HG03558 (cell line): ENCODE measurements at regions not wholly inside any gene's neighbourhood (a gene's known extent, or its start where the extent isn't known, plus 50 kb on each side); places are given as distances from the start of the nearest gene placed in this dataset.
"Not testable (repeated sequence)": the region's sequence is repeated elsewhere in the genome, so short reads cannot be mapped to it uniquely, and the experiment has no call there.

Source experiments
- ATAC-seq: cut with Tn5 transposase; IDR thresholded peaks from one replicate; pipeline ENCODE4 v1.9.1; 2021; ENCODE audit warnings: moderate number of reproducible peaks; ENCODE audit not compliant: unreplicated experiment; ENCODE audit errors: extremely low read depth

DNA sequence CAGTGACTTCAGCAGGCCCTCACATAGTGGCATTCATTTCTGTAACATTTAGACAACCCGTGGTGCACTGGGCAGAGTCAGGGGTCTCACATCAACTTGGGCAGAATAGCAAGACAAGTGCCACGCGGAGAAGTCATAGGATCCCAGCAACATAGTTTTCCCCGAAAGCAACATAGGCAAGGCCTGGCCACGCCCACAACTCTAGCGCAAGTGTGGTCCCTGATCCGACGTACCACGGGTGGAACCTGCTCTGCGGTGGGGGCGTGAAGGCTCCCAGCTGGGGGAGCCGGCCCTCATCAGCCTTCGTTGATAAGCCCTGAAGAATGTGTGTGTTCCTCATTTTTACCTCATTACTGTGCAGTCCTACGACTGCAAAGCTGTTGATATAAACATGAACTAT lies 261.2 kb downstream of the EIPR1 start:
- no peak for ATAC-seq

DNA sequence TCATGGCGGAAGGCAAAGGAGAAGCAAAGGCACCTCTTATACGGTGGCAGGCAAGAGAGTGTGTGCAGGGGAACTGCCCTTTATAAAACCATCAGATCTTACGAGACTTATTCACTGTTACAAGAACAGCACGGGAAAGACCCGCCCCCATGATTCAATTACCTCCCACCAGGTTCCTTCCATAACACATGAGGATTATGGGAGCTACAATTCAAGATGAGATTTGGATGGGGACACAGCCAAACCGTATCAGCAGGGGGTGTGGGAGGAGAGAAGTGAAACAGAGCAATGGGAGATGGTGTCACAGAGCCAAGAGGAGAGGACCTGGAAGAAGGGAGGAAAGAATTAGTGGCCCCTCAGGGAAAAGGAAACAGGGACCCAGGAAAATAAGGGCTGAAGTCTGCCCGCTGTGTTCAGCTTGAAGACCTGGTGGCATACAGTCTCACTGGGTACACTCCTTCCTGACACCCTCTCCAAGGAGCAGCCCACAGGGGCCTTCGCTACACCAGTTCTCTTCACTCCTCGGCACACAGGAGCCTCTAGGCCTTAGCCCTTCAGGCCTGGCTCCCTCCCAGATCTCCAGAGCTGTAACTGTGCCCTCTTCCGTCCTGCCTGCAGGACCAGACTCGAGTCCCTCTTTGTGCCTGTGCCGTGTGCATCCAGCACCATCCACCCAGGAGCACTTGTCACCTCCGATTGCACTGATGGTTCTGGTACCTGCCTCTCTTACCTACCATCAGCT lies 262.1 kb downstream of the EIPR1 start:
- ATAC-seq, result no peak

DNA sequence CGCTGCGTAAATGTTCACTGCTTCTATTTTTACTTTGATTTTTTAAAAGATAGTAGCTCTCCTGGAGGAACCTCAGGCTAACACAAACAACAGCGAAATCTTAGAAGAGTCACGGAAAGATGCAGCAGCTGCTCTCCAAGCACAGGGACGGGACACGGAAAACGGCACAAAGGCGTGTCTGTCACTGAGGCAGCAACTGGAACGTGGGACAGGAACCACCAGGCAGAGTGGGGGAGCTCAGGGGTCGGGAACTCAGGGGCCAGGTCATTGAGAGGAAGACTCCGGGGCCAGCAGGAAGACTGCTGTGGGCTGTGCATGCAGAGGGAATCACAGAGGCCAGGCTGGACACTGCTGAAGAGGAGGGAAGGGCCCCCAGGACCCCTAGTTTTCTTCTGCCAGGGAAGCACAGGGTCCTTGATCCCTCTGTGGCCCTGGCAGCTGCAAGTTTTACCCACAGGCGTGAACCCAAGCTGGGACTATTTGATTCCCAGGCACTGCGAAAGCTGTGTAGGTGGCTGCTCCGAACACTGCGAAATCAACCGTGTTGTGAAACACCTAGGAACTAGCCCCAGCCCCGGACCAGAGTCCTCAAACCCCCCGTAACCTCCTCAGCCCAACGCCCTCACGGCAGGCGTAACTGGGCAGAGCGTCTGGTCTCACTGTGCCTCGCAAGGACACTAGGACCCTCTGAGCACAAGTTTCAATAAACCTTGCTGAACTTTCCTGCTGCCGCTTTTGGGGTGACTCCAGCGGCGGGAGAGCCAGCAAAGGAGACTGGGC lies 263.0 kb downstream of the EIPR1 start:
- ATAC-seq, result no peak

DNA sequence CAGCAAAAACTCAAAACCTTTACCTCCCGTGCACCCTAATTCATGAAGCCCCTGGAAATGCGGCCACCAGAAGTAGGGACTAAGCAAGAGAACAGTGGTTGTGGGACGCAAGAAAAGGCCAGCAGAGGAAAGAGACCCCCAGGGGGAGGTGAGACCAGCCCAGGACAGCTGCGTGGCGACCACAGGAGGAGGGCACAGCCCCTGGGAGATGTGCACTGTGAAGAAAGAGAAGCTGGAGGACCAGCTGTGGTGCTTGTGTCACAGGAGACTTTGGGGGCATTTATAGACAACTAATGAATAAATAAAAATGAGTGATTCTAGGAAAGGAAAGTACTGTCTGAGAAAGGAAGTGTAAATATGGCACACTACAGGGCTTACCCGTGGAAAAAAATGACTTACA lies 263.8 kb downstream of the EIPR1 start:
- no peak for ATAC-seq

DNA sequence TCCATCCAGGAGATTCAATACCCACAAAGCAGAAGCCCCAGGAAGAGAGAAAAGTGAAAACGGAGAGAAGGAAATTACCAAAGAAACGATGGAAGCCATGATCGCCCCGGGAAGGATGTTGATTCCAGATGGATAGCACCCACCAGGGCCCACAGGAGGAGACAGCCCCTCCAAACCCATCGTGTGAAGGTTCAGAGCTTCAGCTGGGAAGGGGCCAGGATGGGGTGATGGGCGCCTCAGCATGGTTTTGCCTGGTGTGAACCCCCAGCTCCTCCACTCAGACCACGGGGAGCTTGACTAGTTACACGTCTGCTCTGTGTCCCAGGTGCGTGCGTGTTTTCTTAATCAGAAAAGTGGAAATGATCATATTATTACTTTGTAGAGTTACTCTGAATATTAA lies 264.5 kb downstream of the EIPR1 start:
- ATAC-seq, result no peak

DNA sequence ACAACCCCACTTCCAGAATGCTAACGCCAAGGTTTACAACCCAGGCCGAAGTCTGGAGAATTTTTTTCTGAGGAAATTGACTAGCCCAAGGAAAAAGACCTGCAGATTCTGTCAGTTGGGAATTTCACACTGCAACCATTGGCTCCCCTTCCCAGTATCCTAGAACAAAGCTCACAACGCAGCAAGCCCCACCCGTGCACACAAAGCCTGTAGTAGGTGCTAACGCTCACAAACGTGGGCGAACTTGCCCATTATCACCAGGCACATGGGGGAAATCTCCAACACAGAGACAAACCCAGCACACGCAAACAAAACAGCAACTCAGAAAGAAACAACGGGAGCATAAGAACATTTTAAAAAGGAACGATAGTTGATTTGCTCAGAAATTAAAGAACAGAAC lies 265.1 kb downstream of the EIPR1 start:
- no peak for ATAC-seq

DNA sequence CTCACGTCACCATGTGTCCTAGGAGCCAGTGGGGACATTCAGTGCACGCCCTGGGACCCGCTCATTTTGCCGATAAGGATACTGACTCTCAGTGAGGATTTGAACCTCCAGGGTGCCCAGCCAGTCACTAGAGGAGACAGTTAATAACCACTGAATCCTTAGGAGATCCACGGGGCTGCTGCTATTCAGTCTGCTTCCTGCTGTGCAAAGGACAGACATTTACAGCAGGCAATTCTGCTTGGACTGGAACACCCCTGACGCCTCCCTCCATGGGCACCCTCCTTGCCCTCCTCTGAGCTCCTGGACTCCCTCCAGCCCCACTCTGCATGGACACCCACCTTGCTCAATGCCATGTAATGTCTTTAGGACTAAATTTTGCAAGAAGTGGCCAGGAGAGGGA lies 265.5 kb downstream of the EIPR1 start:
- no peak for ATAC-seq

DNA sequence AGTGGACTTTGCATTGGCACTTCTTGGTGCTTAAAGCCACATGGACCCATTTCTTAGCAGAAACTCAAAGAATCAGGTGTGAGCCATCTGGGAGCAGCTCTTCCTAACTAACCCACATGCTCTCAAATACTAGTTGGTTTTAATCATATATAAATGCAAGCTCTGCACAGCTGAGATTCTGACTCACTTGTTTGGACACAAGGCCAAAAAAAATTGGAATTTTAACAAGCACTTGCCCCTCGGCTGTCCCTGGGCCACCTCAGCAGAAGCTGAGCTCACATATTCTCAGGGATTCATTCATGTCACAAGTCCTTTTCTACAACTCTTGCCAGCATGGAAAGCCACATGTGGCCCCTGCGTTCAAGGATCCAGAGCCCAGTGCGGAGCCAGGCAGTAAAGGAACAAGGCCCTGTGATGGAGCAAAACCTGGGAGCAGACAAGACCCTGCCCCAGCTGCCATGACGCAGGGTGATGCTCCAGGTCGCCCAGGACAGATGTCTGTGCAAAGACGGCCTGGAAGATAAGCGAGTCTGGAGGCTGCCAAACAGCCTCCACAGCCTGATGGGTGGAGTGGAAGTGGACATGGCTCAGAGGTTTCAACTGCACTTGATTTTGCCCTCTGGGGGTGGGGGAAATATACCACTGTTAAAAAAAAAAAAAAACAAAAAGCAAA lies 266.5 kb downstream of the EIPR1 start:
- ATAC-seq, result no peak

DNA sequence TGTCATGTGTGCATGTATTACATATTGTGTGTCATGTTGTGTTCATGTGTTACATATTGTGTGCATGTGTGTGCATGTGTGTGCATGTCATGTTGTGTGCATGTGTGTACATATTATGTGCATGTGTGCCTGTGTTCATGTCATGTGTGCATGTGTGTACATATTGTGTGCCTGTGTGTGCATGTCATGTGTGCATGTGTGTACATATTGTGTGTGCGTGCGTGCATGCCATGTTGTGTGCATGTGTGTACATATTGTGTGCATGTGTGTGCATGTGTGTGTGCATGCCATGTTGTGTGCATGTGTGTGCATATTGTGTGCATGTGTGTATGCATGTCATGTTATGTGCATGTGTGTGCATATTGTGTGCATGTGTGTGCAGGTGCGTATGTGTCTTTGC lies 267.1 kb downstream of the EIPR1 start:
- ATAC-seq, result no peak

DNA sequence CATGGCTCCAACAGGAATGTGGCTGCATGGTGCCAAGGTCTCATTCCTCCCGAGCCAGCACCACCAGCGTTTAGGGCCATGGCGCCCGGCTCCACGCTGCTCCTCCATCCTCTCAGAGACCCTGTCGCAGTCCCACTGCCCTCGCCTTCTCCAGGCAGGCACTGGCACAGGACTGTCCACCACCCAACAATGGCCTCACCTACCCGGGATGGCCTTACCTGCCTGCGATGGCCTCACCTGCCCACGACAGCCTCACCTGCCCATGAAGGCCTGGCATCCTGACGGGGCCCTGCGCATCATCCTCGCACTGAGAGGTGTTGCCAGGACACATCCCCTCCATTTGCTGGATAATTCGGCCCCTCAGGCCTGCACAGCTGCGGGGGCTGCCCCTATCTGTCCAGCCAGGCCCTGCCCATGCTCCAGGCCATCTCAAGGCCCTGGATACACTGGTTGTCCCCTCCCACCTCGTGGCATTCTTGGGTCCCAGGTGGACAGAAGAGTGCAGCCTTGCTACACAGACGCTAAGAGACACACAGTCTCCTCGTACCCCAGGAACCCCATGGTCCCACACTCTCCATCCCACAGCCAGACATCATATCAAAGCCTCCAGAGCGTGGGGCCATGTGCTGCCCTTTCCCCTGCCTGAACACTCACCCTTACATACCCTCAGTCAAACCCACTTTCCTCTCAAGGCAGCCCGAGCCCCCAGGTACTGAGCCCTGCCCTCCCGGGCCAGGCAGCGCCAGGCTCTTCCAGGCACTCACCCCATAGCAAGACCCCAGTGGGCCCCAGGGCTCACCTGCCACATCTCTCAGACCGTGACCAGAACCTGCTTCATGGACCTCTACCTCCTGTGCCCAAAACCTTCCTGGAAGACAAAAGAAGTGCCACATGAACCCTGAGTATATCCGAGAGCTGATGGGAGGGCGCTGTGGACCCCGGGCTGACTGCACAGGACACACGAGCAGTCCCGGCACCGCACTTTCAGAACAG lies 268.6 kb downstream of the EIPR1 start:
- no peak for ATAC-seq

DNA sequence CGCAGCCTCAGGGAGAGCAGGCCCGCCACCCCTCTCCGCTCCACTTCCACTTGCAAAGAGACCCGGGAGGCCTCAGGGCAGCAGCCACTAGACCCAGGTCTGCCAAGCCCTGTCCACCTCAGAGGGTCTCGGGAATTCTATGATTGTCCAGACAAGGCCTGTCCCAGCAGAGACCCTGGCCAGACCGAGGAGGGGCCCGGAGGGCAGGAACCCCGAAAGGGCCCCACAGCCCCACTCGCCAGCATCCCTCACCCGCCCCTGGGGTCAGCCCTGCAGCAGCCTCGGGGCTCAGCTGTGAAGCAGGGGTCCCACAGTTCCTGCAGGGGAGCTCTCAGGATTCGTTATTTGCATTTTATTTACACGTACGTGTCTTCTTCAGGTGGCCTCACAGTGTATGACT lies 269.5 kb downstream of the EIPR1 start:
- no peak for ATAC-seq

DNA sequence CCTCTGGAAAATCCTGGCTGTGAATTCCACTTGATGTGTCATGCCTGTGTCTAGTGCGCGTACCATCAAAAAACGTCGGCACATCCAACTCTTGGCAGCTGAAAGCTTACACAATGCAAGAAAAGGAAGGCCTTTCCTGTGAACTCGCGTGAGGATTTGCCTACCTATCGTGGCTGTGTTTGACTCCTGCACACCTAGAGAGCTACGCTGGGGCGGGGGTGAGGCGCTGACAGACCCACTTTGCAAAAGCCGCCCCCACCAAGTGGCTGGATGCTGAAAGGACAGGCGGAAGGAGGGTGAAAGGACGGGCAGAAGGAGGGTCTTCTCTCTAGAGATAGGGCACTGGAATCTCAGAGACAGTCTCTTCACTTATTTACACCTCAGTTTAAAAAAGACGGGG lies 270.1 kb downstream of the EIPR1 start:
- ATAC-seq, result no peak

DNA sequence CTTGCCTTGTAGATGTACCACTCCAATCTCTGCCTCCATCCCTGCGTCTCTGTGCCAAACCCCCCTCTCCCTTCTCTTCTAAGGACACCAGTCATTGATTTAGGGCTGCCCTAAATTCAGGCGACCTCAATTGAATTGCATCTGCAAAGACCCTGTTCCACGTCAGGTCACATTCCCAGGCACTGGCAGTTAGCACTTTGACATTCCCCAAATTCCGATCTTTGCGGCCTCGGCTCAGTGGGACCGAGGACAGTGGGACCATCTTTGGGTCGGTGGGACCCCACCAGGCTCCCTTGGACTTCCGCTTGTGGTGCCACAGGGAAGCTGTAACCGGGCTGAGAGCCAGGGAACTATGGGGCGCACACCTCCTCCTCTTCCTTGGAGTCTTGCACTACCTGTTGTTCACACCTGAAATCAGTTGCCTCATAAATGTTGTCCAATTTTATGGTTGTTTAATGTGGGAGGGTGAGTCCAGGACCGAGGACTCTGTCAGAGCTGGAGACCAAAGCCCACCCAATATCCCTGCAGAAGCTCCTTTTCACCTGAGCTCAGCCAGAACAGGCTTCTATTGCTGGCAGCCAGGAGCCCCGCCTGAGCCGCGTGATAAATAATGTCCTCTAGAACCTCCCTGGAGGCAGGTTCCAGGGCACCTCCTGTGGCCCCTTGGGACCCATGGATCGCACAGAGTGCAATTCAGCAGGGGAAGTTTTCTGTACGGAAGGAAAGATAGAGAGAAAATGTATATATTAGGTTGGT lies 271.6 kb downstream of the EIPR1 start:
- ATAC-seq, result no peak

DNA sequence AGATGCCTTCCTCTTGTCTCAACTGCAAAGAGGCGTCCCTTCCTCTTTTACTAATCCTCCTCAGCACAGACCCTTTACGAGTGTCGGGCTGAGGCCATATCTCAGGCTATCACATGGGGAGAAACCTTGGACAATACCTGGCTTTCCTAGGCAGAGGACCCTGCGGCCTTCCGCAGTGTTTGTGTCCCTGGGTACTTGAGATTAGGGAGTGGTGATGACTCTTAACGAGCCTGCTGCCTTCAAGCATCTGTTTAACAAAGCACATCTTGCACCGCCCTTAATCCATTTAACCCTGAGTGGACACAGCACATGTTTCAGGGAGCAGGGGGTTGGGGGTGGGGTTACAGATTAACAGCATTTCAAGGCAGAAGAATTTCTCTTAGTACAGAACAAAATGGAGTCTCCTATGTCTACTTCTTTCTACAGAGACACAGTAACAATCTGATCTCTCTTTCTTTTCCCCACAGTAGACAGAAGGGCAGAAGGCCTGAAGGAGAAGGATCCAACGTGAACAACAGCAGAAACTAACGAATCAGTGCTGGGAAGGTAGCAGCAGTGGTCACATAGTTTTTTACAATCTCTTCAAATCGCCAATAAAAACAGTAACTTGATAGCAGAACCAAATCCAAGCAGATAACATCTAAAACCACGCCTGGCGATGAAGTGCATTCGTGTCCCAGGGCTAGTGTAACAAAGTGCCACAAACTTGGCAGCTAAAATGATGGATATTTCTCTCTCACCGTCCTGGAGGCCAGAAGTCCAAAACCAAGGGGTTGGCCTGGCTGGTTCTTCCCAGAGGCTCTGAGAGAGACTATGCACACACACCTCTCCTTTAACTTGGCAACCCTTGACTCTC lies 272.4 kb downstream of the EIPR1 start:
- not testable (repeated sequence) for ATAC-seq

DNA sequence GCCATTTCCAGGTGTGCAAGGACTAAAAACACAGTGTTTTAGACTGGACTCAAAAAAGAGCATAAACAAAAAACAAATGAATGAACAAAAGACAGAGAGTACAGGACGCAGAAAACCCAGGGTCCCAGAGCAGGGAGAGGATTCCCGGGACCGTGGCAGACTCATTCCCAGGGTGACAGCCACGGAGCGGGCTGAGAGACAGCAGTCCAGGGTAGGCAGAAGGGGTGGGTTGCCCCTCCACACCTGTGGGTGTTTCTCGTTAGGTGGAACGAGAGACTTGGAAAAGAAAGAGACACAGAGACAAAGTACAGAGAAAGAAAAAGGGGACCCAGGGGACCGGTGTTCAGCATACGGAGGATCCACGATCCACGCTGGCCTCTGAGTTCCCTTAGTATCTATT lies 273.4 kb downstream of the EIPR1 start:
- ATAC-seq, result no peak

DNA sequence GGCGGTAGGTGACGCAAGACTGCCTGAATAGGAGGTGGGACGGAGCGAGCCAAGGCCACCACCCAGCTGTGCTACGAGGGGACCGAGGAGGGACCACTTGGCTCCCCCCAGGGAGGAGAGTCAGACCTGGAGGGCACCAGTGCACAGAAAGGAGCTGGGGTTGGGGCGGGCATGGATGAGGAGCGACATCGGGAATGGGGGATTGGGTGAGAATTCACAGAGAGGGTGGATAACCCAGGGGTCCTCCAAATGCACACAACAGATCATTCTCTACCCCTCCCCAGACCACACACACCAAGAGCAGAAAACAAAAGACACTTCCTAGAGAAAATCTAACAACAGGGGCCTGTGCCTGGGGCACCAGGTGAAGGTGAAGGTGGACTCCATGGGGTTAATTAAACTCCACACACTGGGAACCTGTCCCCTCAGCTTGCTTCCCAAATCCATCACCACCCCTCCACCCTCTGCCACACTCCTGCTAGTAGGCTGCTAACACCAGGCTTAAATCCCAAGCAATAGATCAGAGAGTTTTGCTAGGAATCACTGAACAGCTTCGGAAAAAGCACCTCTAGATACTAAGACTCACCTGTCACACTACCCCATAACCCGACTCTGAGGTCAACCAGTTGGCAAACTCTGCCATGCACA lies 274.6 kb downstream of the EIPR1 start:
- no peak for ATAC-seq

DNA sequence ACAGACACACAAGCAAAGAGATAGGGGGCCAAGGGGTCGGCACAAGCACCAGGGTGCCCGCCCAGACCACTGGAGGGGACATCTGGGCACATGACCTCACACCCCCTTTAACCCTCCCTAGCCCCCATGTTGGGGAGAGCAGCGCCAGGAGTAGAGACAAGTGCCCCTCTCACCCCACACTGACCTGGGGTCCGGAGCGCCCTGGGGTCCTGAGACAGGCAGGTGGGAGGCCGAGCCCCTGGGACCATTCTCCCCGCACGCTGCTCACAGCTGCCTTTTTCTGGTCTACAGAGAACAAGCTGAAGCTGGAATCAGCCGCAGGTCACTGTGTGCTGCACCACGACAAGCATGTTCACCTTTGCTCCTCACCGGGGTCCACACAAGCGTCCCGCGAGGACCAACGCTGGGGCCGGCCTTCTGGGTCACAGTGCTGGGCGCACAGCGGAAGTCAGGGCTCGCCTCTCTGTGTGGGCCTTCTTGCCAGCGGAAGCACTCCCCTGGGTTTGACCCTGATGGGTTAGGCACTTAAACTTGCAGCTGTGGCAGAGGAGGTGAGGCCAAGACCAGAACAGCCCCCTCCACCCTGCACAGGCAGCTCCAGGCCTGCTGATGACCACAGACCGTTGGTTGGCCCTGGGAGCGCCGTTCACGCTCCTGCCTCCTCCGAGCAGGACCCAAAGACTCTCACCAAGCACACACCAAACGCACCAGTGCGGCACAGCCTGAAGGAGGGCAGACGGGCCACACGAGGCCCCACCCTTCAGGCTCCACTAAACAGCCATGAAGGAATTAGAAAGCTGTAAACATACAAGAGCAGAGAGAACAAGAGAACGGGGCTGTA lies 275.3 kb downstream of the EIPR1 start:
- no peak for ATAC-seq
